HepG2 (cell line): ENCODE measurements at regions not wholly inside any gene's neighbourhood (a gene's known extent, or its start where the extent isn't known, plus 50 kb on each side); places are given as distances from the start of the nearest gene placed in this dataset.

Experiments
- ATF2 ChIP-seq: sonication (generic); formaldehyde crosslinking; IDR thresholded peaks from 2 replicates; pipeline ENCODE4 v1.4.0; 2020; ENCODE audit warnings: missing genetic modification reagents
- CTCF ChIP-seq: sonication (generic); formaldehyde crosslinking; IDR thresholded peaks from 2 replicates; pipeline ENCODE4 v1.5.0; 2020; ENCODE audit warnings: mild to moderate bottlenecking, missing genetic modification reagents, moderate library complexity
- DPF2 ChIP-seq: sonication (generic); formaldehyde crosslinking; IDR thresholded peaks from 2 replicates; pipeline ENCODE4 v1.4.0; 2020; ENCODE audit warnings: mild to moderate bottlenecking, low read depth, missing genetic modification reagents, borderline replicate concordance
- JUN ChIP-seq: sonication (generic); formaldehyde crosslinking; IDR thresholded peaks from 2 replicates; pipeline ENCODE4 v1.4.0; 2020; ENCODE audit warnings: mild to moderate bottlenecking, missing genetic modification reagents
- ZNF30 ChIP-seq: sonication (generic); formaldehyde crosslinking; IDR thresholded peaks from 2 replicates; pipeline ENCODE4 v1.5.0; 2020; ENCODE audit warnings: mild to moderate bottlenecking, missing genetic modification reagents
- ZNF782 ChIP-seq: sonication (generic); formaldehyde crosslinking; IDR thresholded peaks from 2 replicates; pipeline ENCODE4 v1.4.0; 2020; ENCODE audit warnings: missing genetic modification reagents, mild to moderate bottlenecking, borderline replicate concordance

GRCh38 chr2:237185553-237185925 lies 99.8 kb downstream of the COPS8 start:
- no peak for TF ChIP-seq ZNF30 (CRISPR knock-in tag)
- no peak for TF ChIP-seq CTCF
- no peak for TF ChIP-seq ATF2 (CRISPR knock-in tag)
- TF ChIP-seq ZNF782 (CRISPR knock-in tag), result no peak
- TF ChIP-seq DPF2 (CRISPR knock-in tag), result no peak
- TF ChIP-seq JUN (CRISPR knock-in tag), result no peak
